ENCODE measurements at regions not wholly inside any gene's neighbourhood (a gene's known extent, or its start where the extent isn't known, plus 50 kb on each side); places are given as distances from the start of the nearest gene placed in this dataset.

GRCh38 chr2:18200771-18201170, 322.3 kb downstream of the KCNS3 start:
- no peak for DNase-seq (ENCODE audit: low read depth)
- H3K4me3 ChIP-seq (ENCODE audit: control insufficient read depth, low read depth, low read length) = no peak overlapping the region
- TF ChIP-seq CTCF (IDR thresholded peaks at IDR 0.05; ENCODE audit: control insufficient read depth, insufficient read depth, low read depth, low read length, missing control alignments) = no peak

GRCh38 chr2:18198677-18199076, 320.2 kb downstream of the KCNS3 start:
- no peak overlapping the region for H3K4me3 ChIP-seq (ENCODE audit: control insufficient read depth, low read depth, low read length)
- DNase-seq (ENCODE audit: low read depth) = no peak
- no peak for TF ChIP-seq CTCF (IDR thresholded peaks at IDR 0.05; ENCODE audit: control insufficient read depth, insufficient read depth, low read depth, low read length, missing control alignments)

GRCh38 chr2:18194161-18194560, 315.7 kb downstream of the KCNS3 start:
- no peak overlapping the region for H3K4me3 ChIP-seq (ENCODE audit: control insufficient read depth, low read depth, low read length)
- DNase-seq (ENCODE audit: low read depth) = no peak
- no peak for TF ChIP-seq CTCF (IDR thresholded peaks at IDR 0.05; ENCODE audit: control insufficient read depth, insufficient read depth, low read depth, low read length, missing control alignments)

GRCh38 chr2:18186816-18187613, 308.5 kb downstream of the KCNS3 start:
- no peak overlapping the region for H3K4me3 ChIP-seq (ENCODE audit: control insufficient read depth, low read depth, low read length)
- no peak for DNase-seq (ENCODE audit: low read depth)
- no peak for TF ChIP-seq CTCF (IDR thresholded peaks at IDR 0.05; ENCODE audit: control insufficient read depth, insufficient read depth, low read depth, low read length, missing control alignments)

GRCh38 chr2:18182861-18183260, 304.4 kb downstream of the KCNS3 start:
- TF ChIP-seq CTCF (IDR thresholded peaks at IDR 0.05; ENCODE audit: control insufficient read depth, insufficient read depth, low read depth, low read length, missing control alignments) = no peak
- no peak for DNase-seq (ENCODE audit: low read depth)
- no peak overlapping the region for H3K4me3 ChIP-seq (ENCODE audit: control insufficient read depth, low read depth, low read length)

GRCh38 chr2:18180912-18181311, 302.4 kb downstream of the KCNS3 start:
- no peak for DNase-seq (ENCODE audit: low read depth)
- TF ChIP-seq CTCF (IDR thresholded peaks at IDR 0.05; ENCODE audit: control insufficient read depth, insufficient read depth, low read depth, low read length, missing control alignments) = no peak
- H3K4me3 ChIP-seq (ENCODE audit: control insufficient read depth, low read depth, low read length) = no peak overlapping the region

Measured in AG09309 (cell line).